ENCODE measurements at regions not wholly inside any gene's neighbourhood (a gene's known extent, or its start where the extent isn't known, plus 50 kb on each side); places are given as distances from the start of the nearest gene placed in this dataset.
A peak's percentile ranks its signal among the peaks of the same experiment; 100 is the strongest.

DNA sequence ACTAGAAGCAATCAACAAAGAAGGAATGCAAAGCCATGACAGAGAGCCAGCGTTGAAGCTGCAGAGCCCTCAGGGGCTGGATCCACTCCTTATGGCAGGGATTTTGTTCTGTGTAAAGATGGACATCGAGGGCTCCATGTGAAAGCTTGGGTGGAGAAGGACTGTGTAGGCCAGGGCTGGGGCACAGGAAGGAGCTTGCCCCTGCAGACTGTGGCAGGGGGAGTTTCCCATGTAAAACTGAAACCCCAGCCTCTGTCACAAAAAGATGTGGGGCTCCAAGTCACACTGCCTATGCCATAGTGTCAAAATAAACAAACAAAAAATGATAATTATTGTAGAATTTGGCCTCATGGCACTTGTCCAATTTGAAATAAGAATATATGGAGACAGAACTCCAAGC is 408.7 kb upstream of the HS6ST1 start:
- H3K4me3 Mint-ChIP-seq: no peak overlapping the region
- no peaks in the 10 kb centered on the region for H3K27me3 ChIP-seq (ENCODE audit: control insufficient read depth in 2 of 2, insufficient read depth in 2 of 2, low read length in 2 of 2)
- no peaks in the 10 kb centered on the region for H3K9me3 ChIP-seq (ENCODE audit: control insufficient read depth in 2 of 3, low read length in 3 of 3)
- H3K4me1 Mint-ChIP-seq: peaks cover 0 to 16% (median 0%) of the 10 kb centered on the region in 7 donors
- no peaks in the 10 kb centered on the region for H3K4me1 ChIP-seq (ENCODE audit: control insufficient read depth in 2 of 2, insufficient read depth in 2 of 2, low read length in 2 of 2)
- intact Hi-C loops (cut with micrococcal nuclease): no loop called here
- H3K4me3 ChIP-seq (ENCODE audit: low read length): no peak overlapping the region
- no peak overlapping the region for H3K27ac Mint-ChIP-seq
- peaks cover 0 to 15% (median 6%) of the 10 kb centered on the region in 11 donors for H3K9me3 Mint-ChIP-seq
- peaks cover 0 to 7% (median 0%) of the 10 kb centered on the region in 5 donors for H3K36me3 Mint-ChIP-seq
- DNase-seq (no peak), ATAC-seq (no peak)
- no peaks in the 10 kb centered on the region for H3K36me3 ChIP-seq (ENCODE audit: control insufficient read depth in 2 of 3, insufficient read depth in 3 of 3, low read length in 3 of 3)
- ChIA-PET CTCF (no interaction called here), POLR2A (no interaction called here)
- H3K27ac ChIP-seq (ENCODE audit: low read depth, low read length): no peak overlapping the region
- peaks cover 0 to 11% (median 5%) of the 10 kb centered on the region in 5 donors for H3K27me3 Mint-ChIP-seq

DNA sequence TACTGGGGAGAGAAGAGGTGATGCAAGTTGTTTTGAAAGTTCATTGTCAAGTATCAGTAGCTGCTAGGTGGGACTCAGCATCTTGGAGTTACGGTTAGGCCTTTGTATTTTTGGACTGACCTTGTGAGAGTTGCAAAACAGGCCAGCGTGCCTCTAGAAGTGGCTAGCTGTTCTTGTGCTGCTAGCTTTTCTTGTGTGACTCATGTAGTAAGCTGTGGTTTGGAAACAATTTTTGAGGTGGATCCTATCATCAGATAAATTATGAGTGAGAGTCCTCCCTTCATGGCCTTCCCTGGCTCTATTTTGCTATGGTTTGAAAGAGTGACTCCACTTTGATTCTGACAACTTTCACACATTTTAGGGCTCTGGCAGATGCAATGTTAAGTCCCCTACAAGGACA is 409.2 kb upstream of the HS6ST1 start:
- H3K36me3 ChIP-seq (ENCODE audit: control insufficient read depth in 2 of 3, insufficient read depth in 3 of 3, low read length in 3 of 3): no peaks in the 10 kb centered on the region
- no peak for ATAC-seq
- DNase-seq: no peak
- no peak overlapping the region for H3K4me3 ChIP-seq (ENCODE audit: low read length)
- Mint-ChIP-seq H3K4me3 (no peak overlapping the region), H3K27ac (no peak overlapping the region), H3K9me3 (peaks cover 0 to 15% (median 6%) of the 10 kb centered on the region in 11 donors), H3K36me3 (peaks cover 0 to 7% (median 0%) of the 10 kb centered on the region in 5 donors), H3K27me3 (peaks cover 0 to 16% (median 6%) of the 10 kb centered on the region in 5 donors), H3K4me1 (peaks cover 0 to 16% (median 0%) of the 10 kb centered on the region in 7 donors)
- no peaks in the 10 kb centered on the region for H3K9me3 ChIP-seq (ENCODE audit: control insufficient read depth in 2 of 3, low read length in 3 of 3)
- intact Hi-C loops (cut with micrococcal nuclease): no loop called here
- H3K27ac ChIP-seq (ENCODE audit: low read depth, low read length): no peak overlapping the region
- H3K4me1 ChIP-seq (ENCODE audit: control insufficient read depth in 2 of 2, insufficient read depth in 2 of 2, low read length in 2 of 2): no peaks in the 10 kb centered on the region
- POLR2A ChIA-PET: no interaction called here
- CTCF ChIA-PET: no interaction called here
- no peaks in the 10 kb centered on the region for H3K27me3 ChIP-seq (ENCODE audit: control insufficient read depth in 2 of 2, insufficient read depth in 2 of 2, low read length in 2 of 2)

DNA sequence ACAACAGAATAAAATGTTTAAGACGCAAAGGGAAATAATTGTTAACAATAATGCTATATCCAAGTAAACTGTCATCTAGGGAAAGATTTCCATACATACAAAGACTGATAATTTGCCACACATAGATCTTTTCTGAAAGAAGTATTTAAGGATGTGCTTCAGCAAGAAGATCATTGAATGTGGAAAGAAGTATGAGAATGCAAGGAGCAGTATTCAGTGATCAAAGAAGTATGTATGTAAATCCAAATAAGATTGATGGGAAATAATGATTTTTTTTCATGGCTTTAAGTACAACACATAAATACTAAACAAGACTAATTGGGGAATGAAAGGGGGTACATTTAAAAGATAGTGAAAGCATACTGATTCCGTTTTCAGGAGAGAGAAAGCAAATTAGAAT is 410.4 kb upstream of the HS6ST1 start:
- ATAC-seq: no peak
- H3K9me3 Mint-ChIP-seq: peaks cover 0 to 15% (median 6%) of the 10 kb centered on the region in 11 donors
- H3K27ac Mint-ChIP-seq: no peak overlapping the region
- Histone ChIP-seq H3K36me3 (ENCODE audit: control insufficient read depth in 2 of 3, insufficient read depth in 3 of 3, low read length in 3 of 3) (no peaks in the 10 kb centered on the region), H3K27ac (ENCODE audit: low read depth, low read length) (no peak overlapping the region), H3K4me1 (ENCODE audit: control insufficient read depth in 2 of 2, insufficient read depth in 2 of 2, low read length in 2 of 2) (no peaks in the 10 kb centered on the region), H3K27me3 (ENCODE audit: control insufficient read depth in 2 of 2, insufficient read depth in 2 of 2, low read length in 2 of 2) (no peaks in the 10 kb centered on the region), H3K4me3 (ENCODE audit: low read length) (no peak overlapping the region), H3K9me3 (ENCODE audit: control insufficient read depth in 2 of 3, low read length in 3 of 3) (no peaks in the 10 kb centered on the region)
- no peak for DNase-seq
- ChIA-PET POLR2A (no interaction called here), CTCF (no interaction called here)
- intact Hi-C loops (cut with micrococcal nuclease): no loop called here
- H3K4me1 Mint-ChIP-seq: peaks cover 0 to 16% (median 0%) of the 10 kb centered on the region in 7 donors
- H3K36me3 Mint-ChIP-seq: peaks cover 0 to 7% (median 0%) of the 10 kb centered on the region in 5 donors
- H3K27me3 Mint-ChIP-seq: peaks cover 0 to 27% (median 14%) of the 10 kb centered on the region in 5 donors
- no peak overlapping the region for H3K4me3 Mint-ChIP-seq

- Mint-ChIP-seq H3K27ac (no peak overlapping the region), H3K36me3 (peaks cover 0 to 7% (median 0%) of the 10 kb centered on the region in 5 donors), H3K9me3 (peaks cover 2 to 15% (median 6%) of the 10 kb centered on the region in 11 donors), H3K27me3 (peaks cover 9 to 54% (median 20%) of the 10 kb centered on the region in 5 donors), H3K4me1 (peaks cover 4 to 20% (median 11%) of the 10 kb centered on the region in 7 donors), H3K4me3 (peak overlapping the region in 1 of 10 donors; percentile 17)
- H3K36me3 ChIP-seq (ENCODE audit: control insufficient read depth in 2 of 3, insufficient read depth in 3 of 3, low read length in 3 of 3): no peaks in the 10 kb centered on the region
- no peak overlapping the region for H3K27ac ChIP-seq (ENCODE audit: low read depth, low read length)
- no peak for DNase-seq
- no peak for ATAC-seq
- H3K4me3 ChIP-seq (ENCODE audit: low read length): no peak overlapping the region
- CTCF ChIA-PET: no interaction called here
- H3K27me3 ChIP-seq (ENCODE audit: control insufficient read depth in 2 of 2, insufficient read depth in 2 of 2, low read length in 2 of 2): no peaks in the 10 kb centered on the region
- POLR2A ChIA-PET: no interaction called here
- intact Hi-C loops (cut with micrococcal nuclease): no loop called here
- no peaks in the 10 kb centered on the region for H3K9me3 ChIP-seq (ENCODE audit: control insufficient read depth in 2 of 3, low read length in 3 of 3)
- H3K4me1 ChIP-seq (ENCODE audit: control insufficient read depth in 2 of 2, insufficient read depth in 2 of 2, low read length in 2 of 2): peaks cover 0 to 5% of the 10 kb centered on the region in 2 donors
Measured at GRCh38 chr2:128731994-128732650, 413.5 kb upstream of the HS6ST1 start.

- H3K4me1 ChIP-seq (ENCODE audit: control insufficient read depth in 2 of 2, insufficient read depth in 2 of 2, low read length in 2 of 2): peaks cover 0 to 5% of the 10 kb centered on the region in 2 donors
- H3K36me3 ChIP-seq (ENCODE audit: control insufficient read depth in 2 of 3, insufficient read depth in 3 of 3, low read length in 3 of 3): no peaks in the 10 kb centered on the region
- Mint-ChIP-seq H3K36me3 (peaks cover 0 to 7% (median 0%) of the 10 kb centered on the region in 5 donors), H3K27me3 (peaks cover 9 to 54% (median 20%) of the 10 kb centered on the region in 5 donors), H3K9me3 (peaks cover 2 to 14% (median 6%) of the 10 kb centered on the region in 11 donors), H3K4me3 (no peak overlapping the region), H3K4me1 (peaks cover 4 to 13% (median 11%) of the 10 kb centered on the region in 7 donors), H3K27ac (no peak overlapping the region)
- POLR2A ChIA-PET: no interaction called here
- intact Hi-C loops (cut with micrococcal nuclease): no loop called here
- H3K9me3 ChIP-seq (ENCODE audit: control insufficient read depth in 2 of 3, low read length in 3 of 3): no peaks in the 10 kb centered on the region
- ATAC-seq: peak; percentile 4
- no peak overlapping the region for H3K4me3 ChIP-seq (ENCODE audit: low read length)
- CTCF ChIA-PET: no interaction called here
- DNase-seq: no peak
- no peaks in the 10 kb centered on the region for H3K27me3 ChIP-seq (ENCODE audit: control insufficient read depth in 2 of 2, insufficient read depth in 2 of 2, low read length in 2 of 2)
- H3K27ac ChIP-seq (ENCODE audit: low read depth, low read length): no peak overlapping the region
Measured at GRCh38 chr2:128732976-128733431, 414.3 kb upstream of the HS6ST1 start.

GRCh38 chr2:128733450-128733849 is 414.8 kb upstream of the HS6ST1 start:
- Mint-ChIP-seq H3K36me3 (peaks cover 0 to 4% (median 0%) of the 10 kb centered on the region in 5 donors), H3K27ac (no peak overlapping the region), H3K27me3 (peaks cover 9 to 51% (median 18%) of the 10 kb centered on the region in 5 donors), H3K4me3 (no peak overlapping the region), H3K4me1 (peaks cover 4 to 13% (median 10%) of the 10 kb centered on the region in 7 donors), H3K9me3 (peaks cover 2 to 9% (median 4%) of the 10 kb centered on the region in 11 donors)
- H3K36me3 ChIP-seq (ENCODE audit: control insufficient read depth in 2 of 3, insufficient read depth in 3 of 3, low read length in 3 of 3): no peaks in the 10 kb centered on the region
- H3K4me1 ChIP-seq (ENCODE audit: control insufficient read depth in 2 of 2, insufficient read depth in 2 of 2, low read length in 2 of 2): peaks cover 0 to 5% of the 10 kb centered on the region in 2 donors
- no peak overlapping the region for H3K27ac ChIP-seq (ENCODE audit: low read depth, low read length)
- intact Hi-C loops (cut with micrococcal nuclease): no loop called here
- DNase-seq: no peak
- ATAC-seq: no peak
- no peak overlapping the region for H3K4me3 ChIP-seq (ENCODE audit: low read length)
- ChIA-PET CTCF (no interaction called here), POLR2A (no interaction called here)
- H3K9me3 ChIP-seq (ENCODE audit: control insufficient read depth in 2 of 3, low read length in 3 of 3): no peaks in the 10 kb centered on the region
- H3K27me3 ChIP-seq (ENCODE audit: control insufficient read depth in 2 of 2, insufficient read depth in 2 of 2, low read length in 2 of 2): no peaks in the 10 kb centered on the region

Measured in naive thymus-derived CD4-positive, alpha-beta T cell (primary cell).